Mesenteric fat pad (tissue), 1 donor: ENCODE measurements at regions not wholly inside any gene's neighbourhood (a gene's known extent, or its start where the extent isn't known, plus 50 kb on each side); places are given as distances from the start of the nearest gene placed in this dataset.

ENCODE experiments used
- DNase-seq: peaks from one replicate; pipeline ENCODE4 v3.0.0-alpha.2; 2020; ENCODE audit warnings: low spot score
- donor health status: DM: yes; HTN: yes; CAD: no.

GRCh38 chr5:6197427-6197826 lies 180.9 kb downstream of the MED10 start:
- DNase-seq = no peak

- no peak for DNase-seq
Measured at GRCh38 chr5:6195711-6196358, 182.5 kb downstream of the MED10 start.

- DNase-seq = no peak
Measured at GRCh38 chr5:6194906-6195612, 183.3 kb downstream of the MED10 start.

- no peak for DNase-seq
Measured at GRCh38 chr5:6194261-6194875, 184.0 kb downstream of the MED10 start.

GRCh38 chr5:6193310-6193709 lies 185.0 kb downstream of the MED10 start:
- no peak for DNase-seq

GRCh38 chr5:6190838-6191237 lies 187.5 kb downstream of the MED10 start:
- no peak for DNase-seq

- DNase-seq = no peak
Measured at GRCh38 chr5:6188976-6189375, 189.4 kb downstream of the MED10 start.

GRCh38 chr5:6188344-6188743 lies 190.0 kb downstream of the MED10 start:
- DNase-seq = no peak

GRCh38 chr5:6187501-6187900 lies 190.8 kb downstream of the MED10 start:
- DNase-seq = no peak

- DNase-seq = no peak
Measured at GRCh38 chr5:6185574-6185973, 192.8 kb downstream of the MED10 start.

- DNase-seq = no peak
Measured at GRCh38 chr5:6184481-6184880, 193.9 kb downstream of the MED10 start.

GRCh38 chr5:6183391-6184390 lies 194.7 kb downstream of the MED10 start:
- DNase-seq = no peak

- DNase-seq = no peak
Measured at GRCh38 chr5:6182271-6182815, 196.0 kb downstream of the MED10 start.

GRCh38 chr5:6181871-6182270 lies 196.5 kb downstream of the MED10 start:
- no peak for DNase-seq

- no peak for DNase-seq
Measured at GRCh38 chr5:6181147-6181729, 197.1 kb downstream of the MED10 start.

GRCh38 chr5:6180231-6180872 lies 198.0 kb downstream of the MED10 start:
- DNase-seq = no peak

GRCh38 chr5:6178846-6179532 lies 199.4 kb downstream of the MED10 start:
- no peak for DNase-seq

GRCh38 chr5:6177926-6178325 lies 200.4 kb downstream of the MED10 start:
- DNase-seq = no peak

GRCh38 chr5:6176102-6176693 lies 202.1 kb downstream of the MED10 start:
- no peak for DNase-seq
